SK-N-MC (cell line): ENCODE measurements at regions not wholly inside any gene's neighbourhood (a gene's known extent, or its start where the extent isn't known, plus 50 kb on each side); places are given as distances from the start of the nearest gene placed in this dataset.

ENCODE experiments used
- DNase-seq: peaks from one replicate; pipeline ENCODE4 v3.0.0-alpha.2; 2011; ENCODE audit warnings: low read depth, low spot score
- H3K27ac ChIP-seq: fragments of 200-600 bp; sonication (generic); 2 replicates; pipeline ENCODE4 v1.5.1; 2016; ENCODE audit warnings: mixed run types
- H3K36me3 ChIP-seq: fragments of 200-600 bp; sonication (generic); 2 replicates; pipeline ENCODE4 v1.6.1; 2017; ENCODE audit warnings: antibody characterized with exemption, low read length, mixed read lengths; ENCODE audit not compliant: insufficient read depth
- H3K4me3 ChIP-seq: fragments of 200-600 bp; sonication (generic); 2 replicates; pipeline ENCODE4 v1.5.1; 2016
- H3K9ac ChIP-seq: fragments of 200-600 bp; sonication (generic); 2 replicates; pipeline ENCODE4 v1.8.0; 2017; ENCODE audit warnings: mixed run types, mixed read lengths; ENCODE audit not compliant: insufficient read length
- H3K9me3 ChIP-seq: fragments of 200-600 bp; sonication (generic); 2 replicates; pipeline ENCODE4 v1.6.1; 2017; ENCODE audit warnings: low read depth, mild to moderate bottlenecking, antibody characterized with exemption, low read length, moderate library complexity, mixed read lengths
- EZH2 ChIP-seq: fragments of 200-600 bp; sonication (generic); IDR thresholded peaks from one replicate; pipeline ENCODE4 v1.6.1; 2017; ENCODE audit warnings: antibody characterized with exemption
- FOXP2 ChIP-seq: optimal IDR thresholded peaks from 2 replicates; pipeline ENCODE3; 2011; ENCODE audit warnings: mild to moderate bottlenecking, moderate library complexity; ENCODE audit not compliant: insufficient read depth; ENCODE audit errors: extremely low read length, control extremely low read depth
- POLR2AphosphoS5 ChIP-seq: IDR thresholded peaks from 2 replicates; pipeline ENCODE4 v1.6.1; 2012; ENCODE audit warnings: mild to moderate bottlenecking, low read depth, low read length, borderline replicate concordance

DNA sequence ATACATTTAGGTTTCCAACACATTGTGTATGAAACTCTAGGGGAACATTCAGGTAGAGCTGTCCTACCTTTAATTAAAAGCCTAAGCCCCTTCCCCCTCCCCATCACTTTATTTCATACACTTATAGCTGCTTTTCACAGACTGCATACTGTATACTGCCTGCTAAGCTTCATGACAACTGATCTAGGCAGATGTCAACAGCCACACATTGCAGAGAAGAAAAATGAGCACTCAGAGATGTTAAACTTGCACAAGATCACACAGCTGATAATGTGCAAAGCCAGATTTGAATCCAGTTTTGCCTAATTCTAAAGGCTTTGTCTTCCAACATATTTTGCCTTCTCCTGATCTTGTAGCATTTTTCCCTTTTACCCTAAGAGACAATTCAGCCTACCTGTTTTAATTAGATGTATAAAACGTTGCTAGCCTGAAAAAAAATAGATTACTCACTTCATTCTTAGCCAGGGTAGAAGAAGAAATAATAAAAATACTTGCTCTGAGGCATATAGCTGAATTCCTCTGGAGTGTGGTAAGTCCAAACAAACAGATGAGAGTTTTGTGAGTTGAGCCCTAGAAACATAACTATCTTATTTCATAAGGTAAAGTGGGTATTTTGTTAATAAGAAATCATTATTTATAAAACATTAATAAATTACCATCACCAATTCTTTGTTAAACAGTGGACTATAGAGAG, 56.9 kb upstream of the CAST start:
- Histone ChIP-seq H3K27ac (no peak overlapping the region), H3K4me3 (no peak overlapping the region), H3K9ac (no peak overlapping the region), H3K9me3 (no peaks in the 10 kb centered on the region), H3K36me3 (no peaks in the 10 kb centered on the region)
- DNase-seq, result no peak
- TF ChIP-seq EZH2 (no peak), POLR2AphosphoS5 (no peak), FOXP2 (no peak)

DNA sequence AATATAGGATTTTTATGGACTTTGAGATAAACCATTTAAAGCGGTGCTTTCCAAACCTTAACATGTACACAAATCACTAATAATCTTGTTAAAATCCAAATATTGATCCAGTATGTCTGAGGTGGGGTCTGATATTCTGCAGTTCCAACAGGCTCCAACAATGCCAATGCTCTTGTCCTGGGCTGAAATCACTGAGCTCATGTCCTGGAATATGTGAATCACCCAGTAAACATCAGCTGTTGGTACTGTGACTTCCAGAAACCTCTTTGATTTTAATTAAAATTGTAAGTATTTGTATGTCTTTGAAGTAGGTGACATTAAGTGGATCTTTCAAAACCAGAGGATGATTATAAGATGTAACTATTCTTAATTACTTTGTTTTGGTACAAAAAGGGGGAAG, 52.8 kb upstream of the CAST start:
- H3K27ac ChIP-seq, result no peak overlapping the region
- H3K4me3 ChIP-seq, result no peak overlapping the region
- no peak overlapping the region for H3K9ac ChIP-seq
- no peak for DNase-seq
- no peaks in the 10 kb centered on the region for H3K36me3 ChIP-seq
- no peaks in the 10 kb centered on the region for H3K9me3 ChIP-seq
- TF ChIP-seq FOXP2, result no peak
- TF ChIP-seq POLR2AphosphoS5, result no peak
- no peak for TF ChIP-seq EZH2

DNA sequence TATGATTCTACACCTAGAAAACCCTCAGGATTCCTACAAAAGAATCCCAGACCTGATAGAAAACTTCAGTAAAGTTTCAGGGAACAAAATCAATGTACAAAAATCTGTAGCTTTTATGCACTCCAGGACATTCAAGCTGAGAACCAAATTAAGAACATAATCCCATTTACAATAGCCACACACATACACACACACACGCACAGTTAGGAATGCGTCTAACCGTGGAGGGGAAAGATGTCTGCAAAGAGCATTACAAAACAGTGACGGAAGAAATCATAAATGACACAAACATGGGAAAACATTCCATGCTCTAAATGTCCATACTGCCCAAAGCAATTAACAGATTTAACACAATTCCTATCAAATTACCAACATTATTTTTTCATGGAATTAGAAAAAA, 51.4 kb upstream of the CAST start:
- Histone ChIP-seq H3K27ac (no peak overlapping the region), H3K4me3 (no peak overlapping the region), H3K9me3 (no peaks in the 10 kb centered on the region), H3K9ac (no peak overlapping the region), H3K36me3 (no peaks in the 10 kb centered on the region)
- no peak for DNase-seq
- TF ChIP-seq EZH2 (no peak), FOXP2 (no peak), POLR2AphosphoS5 (no peak)

DNA sequence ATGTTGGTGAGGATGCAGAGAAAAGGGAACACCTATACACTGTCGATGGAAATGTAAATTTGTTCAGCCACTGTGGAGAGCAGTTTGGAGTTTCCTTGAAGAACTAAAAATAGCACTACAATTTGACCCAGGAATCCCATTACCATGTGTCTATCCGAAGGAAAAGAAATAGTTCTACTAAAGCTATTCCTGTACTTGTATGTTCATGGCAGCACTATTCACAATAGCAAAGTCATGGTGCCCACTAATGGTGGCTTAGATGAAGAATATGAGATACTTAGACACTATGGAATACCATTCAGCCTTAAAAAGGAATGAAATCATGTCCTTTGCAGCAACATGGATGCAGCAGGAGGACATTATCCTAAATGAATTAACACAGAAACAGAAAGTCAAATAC, 50.2 kb upstream of the CAST start:
- no peak for TF ChIP-seq POLR2AphosphoS5
- no peak for TF ChIP-seq FOXP2
- TF ChIP-seq EZH2, result no peak
- Histone ChIP-seq H3K9me3 (no peaks in the 10 kb centered on the region), H3K36me3 (no peaks in the 10 kb centered on the region), H3K4me3 (no peak overlapping the region), H3K27ac (no peak overlapping the region), H3K9ac (no peak overlapping the region)
- no peak for DNase-seq
